HL-60 (cell line): ENCODE measurements at regions not wholly inside any gene's neighbourhood (a gene's known extent, or its start where the extent isn't known, plus 50 kb on each side); places are given as distances from the start of the nearest gene placed in this dataset.

Source experiments
- GABPA ChIP-seq: IDR thresholded peaks from 2 replicates; pipeline ENCODE4 v1.6.1; 2012; ENCODE audit warnings: low read depth
- REST ChIP-seq: IDR thresholded peaks from 2 replicates; pipeline ENCODE4 v1.6.1; 2012; ENCODE audit warnings: low read depth; ENCODE audit not compliant: insufficient replicate concordance
- TF ChIP-seq, protein P1 (sequence below): IDR thresholded peaks from one replicate; pipeline ENCODE4 v1.5.1; 2011; ENCODE audit warnings: low read length, control low read depth, inconsistent platforms; ENCODE audit not compliant: insufficient read depth

DNA sequence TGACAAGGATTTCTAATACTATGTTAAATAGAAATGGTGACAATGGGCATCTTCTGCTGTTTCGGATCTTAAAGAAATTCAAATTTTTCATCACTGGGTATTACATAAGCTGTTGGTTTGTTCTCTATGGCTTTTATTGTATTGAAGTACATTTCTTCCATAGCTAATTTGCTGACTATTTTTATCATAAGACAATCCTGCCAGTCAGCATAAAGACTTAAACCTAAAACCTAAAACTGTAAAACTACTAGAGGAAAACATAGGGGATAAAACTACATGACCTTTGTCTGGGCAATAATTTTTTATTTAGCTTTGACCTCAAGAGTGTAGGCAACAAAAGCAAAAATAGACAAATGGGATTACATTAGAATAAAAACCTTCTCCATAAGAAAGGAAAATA, 1017.4 kb downstream of the SI start:
- TF ChIP-seq GABPA (no peak), REST (no peak)
- TF ChIP-seq, protein P1, sequence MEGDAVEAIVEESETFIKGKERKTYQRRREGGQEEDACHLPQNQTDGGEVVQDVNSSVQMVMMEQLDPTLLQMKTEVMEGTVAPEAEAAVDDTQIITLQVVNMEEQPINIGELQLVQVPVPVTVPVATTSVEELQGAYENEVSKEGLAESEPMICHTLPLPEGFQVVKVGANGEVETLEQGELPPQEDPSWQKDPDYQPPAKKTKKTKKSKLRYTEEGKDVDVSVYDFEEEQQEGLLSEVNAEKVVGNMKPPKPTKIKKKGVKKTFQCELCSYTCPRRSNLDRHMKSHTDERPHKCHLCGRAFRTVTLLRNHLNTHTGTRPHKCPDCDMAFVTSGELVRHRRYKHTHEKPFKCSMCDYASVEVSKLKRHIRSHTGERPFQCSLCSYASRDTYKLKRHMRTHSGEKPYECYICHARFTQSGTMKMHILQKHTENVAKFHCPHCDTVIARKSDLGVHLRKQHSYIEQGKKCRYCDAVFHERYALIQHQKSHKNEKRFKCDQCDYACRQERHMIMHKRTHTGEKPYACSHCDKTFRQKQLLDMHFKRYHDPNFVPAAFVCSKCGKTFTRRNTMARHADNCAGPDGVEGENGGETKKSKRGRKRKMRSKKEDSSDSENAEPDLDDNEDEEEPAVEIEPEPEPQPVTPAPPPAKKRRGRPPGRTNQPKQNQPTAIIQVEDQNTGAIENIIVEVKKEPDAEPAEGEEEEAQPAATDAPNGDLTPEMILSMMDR: no peak
